Esophagus squamous epithelium (tissue), 5 donors: ENCODE measurements at regions not wholly inside any gene's neighbourhood (a gene's known extent, or its start where the extent isn't known, plus 50 kb on each side); places are given as distances from the start of the nearest gene placed in this dataset.
A peak's percentile ranks its signal among the peaks of the same experiment; 100 is the strongest.

Experiments used
- DNase-seq: peaks from one replicate; lab custom pipeline; 2025; lab: John Stamatoyannopoulos, UW
- H3K27ac ChIP-seq, 4 donors: fragments of 200-600 bp; sonication (generic); one replicate each; pipeline ENCODE4 v1.5.1; 2016 to 2019; ENCODE audit warnings: mild to moderate bottlenecking in 1 of 4
- H3K27me3 ChIP-seq, 4 donors: fragments of 200-600 bp; sonication (generic); 1 replicate in 3 of 4; 2 replicates in 1 of 4; pipeline versions ENCODE4 v1.5.1 to v1.6.0; 2017 to 2021; ENCODE audit warnings: antibody characterized with exemption in 1 of 4
- H3K36me3 ChIP-seq, 3 donors: fragments of 200-600 bp; sonication (generic); one replicate each; pipeline ENCODE4 v1.5.1; 2016 to 2019
- H3K4me1 ChIP-seq, 3 donors: fragments of 200-600 bp; sonication (generic); one replicate each; pipeline ENCODE4 v1.5.1; 2017 to 2019
- H3K4me3 ChIP-seq, 4 donors: fragments of 200-600 bp; sonication (generic); 1 replicate in 3 of 4; 2 replicates in 1 of 4; pipeline ENCODE4 v1.5.1; 2016 to 2019; ENCODE audit warnings: mild to moderate bottlenecking in 2 of 4, moderate library complexity in 1 of 4
- H3K9me3 ChIP-seq, 3 donors: fragments of 200-600 bp; sonication (generic); one replicate each; pipeline ENCODE4 v1.5.1; 2016 to 2019
- CTCF ChIP-seq, 6 experiments: fragments of 450-650 bp in 4 of 6; fragments of 200-600 bp in 2 of 6; sonication (generic) in 2 of 6; IDR thresholded peaks; one replicate each; pipeline ENCODE4 v1.5.1; 2016 to 2019; ENCODE audit warnings: antibody characterized with exemption in 6 of 6, mild to moderate bottlenecking in 4 of 6, moderate library complexity in 4 of 6
- POLR2A ChIP-seq, 4 donors: fragments of 450-650 bp; IDR thresholded peaks; one replicate each; pipeline ENCODE4 v1.6.1; 2017; ENCODE audit warnings: antibody characterized with exemption in 4 of 4, mild to moderate bottlenecking in 4 of 4, moderate library complexity in 3 of 4
- WGBS, 2 donors: methylation state at CpG; one replicate each; pipeline ENCODE4 v1.1.5; 2018; 5-methylcytosine and 5-hydroxymethylcytosine counted together
- intact Hi-C: fragments of 100-400 bp; cut with DNase I; formaldehyde crosslinking; loops from one replicate; pipeline ENCODE4 v1.15.0; 2022
- donor health status: DM: yes; HTN: yes; CAD: no.

GRCh38 chr6:133749427-133749826 is 139.5 kb upstream of the TCF21 start:
- no peak for TF ChIP-seq POLR2A (IDR thresholded peaks at IDR 0.05)
- no peak for TF ChIP-seq CTCF (IDR thresholded peaks at IDR 0.05)
- no peaks in the 10 kb centered on the region for H3K36me3 ChIP-seq
- H3K4me3 ChIP-seq, result peak overlapping the region in 1 of 4 donors; percentile 13
- DNase-seq, result no peak
- no peaks in the 10 kb centered on the region for H3K27me3 ChIP-seq
- intact Hi-C loops, result no loop called here
- H3K27ac ChIP-seq, result peak overlapping the region in 3 of 4 donors; percentile 11 to 72 (median 31)
- no peaks in the 10 kb centered on the region for H3K9me3 ChIP-seq
- H3K4me1 ChIP-seq, result no peaks in the 10 kb centered on the region
- 74 to 75% methylated on average over 3 to 4 of the region's 5 CpGs for WGBS, 2 donors

DNA sequence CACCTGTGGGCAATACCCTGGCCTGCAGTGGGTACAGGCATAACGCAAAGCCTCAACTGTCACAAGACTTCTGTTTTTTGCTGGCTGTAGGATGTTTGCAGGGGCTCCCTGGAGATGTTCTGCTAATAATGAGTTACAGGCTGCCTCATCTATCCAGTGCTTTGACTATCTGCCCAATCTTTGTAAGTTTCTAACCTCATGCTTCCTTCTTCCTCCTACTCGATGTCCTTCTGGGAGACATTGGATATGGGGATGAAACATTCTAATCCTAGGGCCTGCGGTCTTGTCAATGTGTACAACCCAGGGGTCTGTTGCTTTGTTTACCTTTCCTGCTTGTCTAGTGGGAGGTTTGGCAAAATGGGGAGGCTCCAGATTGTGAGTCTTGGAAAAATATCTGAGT is 136.8 kb upstream of the TCF21 start:
- Histone ChIP-seq H3K27ac (peak overlapping the region in 2 of 4 donors; percentile 39 to 51), H3K36me3 (no peaks in the 10 kb centered on the region)
- WGBS, 2 donors, result 50 to 57% methylated on average over 2 to 3 of the region's 3 CpGs

DNA sequence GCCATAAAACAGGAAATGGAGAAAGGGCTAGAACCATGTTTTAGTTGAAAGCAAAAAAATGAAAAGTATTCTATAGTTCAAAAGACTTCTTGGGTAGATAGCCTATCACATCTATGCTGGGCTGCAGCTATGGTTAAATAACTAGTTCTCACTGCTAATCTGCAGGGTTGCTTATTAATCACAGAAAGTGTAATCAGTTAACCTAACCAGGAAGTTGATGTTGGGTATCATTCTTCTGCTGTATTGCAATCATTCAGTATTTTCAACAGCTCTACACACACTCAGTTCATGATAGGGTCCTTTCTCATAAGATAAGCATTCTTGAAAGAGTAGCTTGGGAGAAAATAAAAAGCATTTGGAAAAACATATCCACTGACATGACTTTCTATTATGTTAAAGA is 135.2 kb upstream of the TCF21 start:
- peaks cover 0 to 4% (median 0%) of the 10 kb centered on the region in 3 donors for H3K4me1 ChIP-seq
- no peak overlapping the region for H3K4me3 ChIP-seq
- no peaks in the 10 kb centered on the region for H3K9me3 ChIP-seq
- no peaks in the 10 kb centered on the region for H3K27me3 ChIP-seq
- intact Hi-C loops, result no loop called here
- H3K27ac ChIP-seq, result peak overlapping the region in 1 of 4 donors; percentile 67
- no peak for TF ChIP-seq POLR2A (IDR thresholded peaks at IDR 0.05)
- no peak for TF ChIP-seq CTCF (IDR thresholded peaks at IDR 0.05)
- no peaks in the 10 kb centered on the region for H3K36me3 ChIP-seq
- DNase-seq, result no peak

More for the DNA sequence above, 136.8 kb upstream of the TCF21 start:
- Histone ChIP-seq H3K9me3 (no peaks in the 10 kb centered on the region), H3K4me1 (peaks cover 0 to 4% (median 0%) of the 10 kb centered on the region in 3 donors), H3K4me3 (no peak overlapping the region), H3K27me3 (no peaks in the 10 kb centered on the region)
- no peak for TF ChIP-seq POLR2A (IDR thresholded peaks at IDR 0.05)
- no peak for TF ChIP-seq CTCF (IDR thresholded peaks at IDR 0.05)
- intact Hi-C loops, result no loop called here
- DNase-seq, result no peak

DNA sequence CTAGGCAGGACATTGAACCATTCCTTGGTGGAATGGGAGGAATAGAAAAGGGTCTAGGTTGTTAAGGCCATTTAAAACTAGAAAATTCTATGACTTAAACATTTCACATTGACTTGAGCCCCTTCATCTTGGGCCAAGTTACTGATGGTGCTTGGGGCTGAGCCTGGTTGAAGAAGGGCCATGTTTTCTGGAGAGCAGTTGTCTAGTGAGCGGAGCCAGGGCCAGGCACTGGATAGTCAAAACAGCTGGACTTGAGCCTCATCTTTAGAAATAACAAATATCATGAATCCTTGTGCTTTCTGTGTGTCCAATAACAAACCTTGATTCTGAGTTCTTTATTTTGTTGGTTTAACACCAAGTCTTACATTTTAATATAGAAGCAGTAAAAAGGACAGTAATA is 134.6 kb upstream of the TCF21 start:
- H3K36me3 ChIP-seq, result no peaks in the 10 kb centered on the region
- H3K27ac ChIP-seq, result peak overlapping the region in 1 of 4 donors; percentile 67
- no peaks in the 10 kb centered on the region for H3K9me3 ChIP-seq
- 70 to 100% methylated on average over 1 of the region's 1 CpG for WGBS, 2 donors
- no peak overlapping the region for H3K4me3 ChIP-seq
- H3K27me3 ChIP-seq, result no peaks in the 10 kb centered on the region
- DNase-seq, result no peak
- intact Hi-C loops, result no loop called here
- peaks cover 0 to 4% (median 0%) of the 10 kb centered on the region in 3 donors for H3K4me1 ChIP-seq
- TF ChIP-seq CTCF (IDR thresholded peaks at IDR 0.05), result no peak
- TF ChIP-seq POLR2A (IDR thresholded peaks at IDR 0.05), result no peak

DNA sequence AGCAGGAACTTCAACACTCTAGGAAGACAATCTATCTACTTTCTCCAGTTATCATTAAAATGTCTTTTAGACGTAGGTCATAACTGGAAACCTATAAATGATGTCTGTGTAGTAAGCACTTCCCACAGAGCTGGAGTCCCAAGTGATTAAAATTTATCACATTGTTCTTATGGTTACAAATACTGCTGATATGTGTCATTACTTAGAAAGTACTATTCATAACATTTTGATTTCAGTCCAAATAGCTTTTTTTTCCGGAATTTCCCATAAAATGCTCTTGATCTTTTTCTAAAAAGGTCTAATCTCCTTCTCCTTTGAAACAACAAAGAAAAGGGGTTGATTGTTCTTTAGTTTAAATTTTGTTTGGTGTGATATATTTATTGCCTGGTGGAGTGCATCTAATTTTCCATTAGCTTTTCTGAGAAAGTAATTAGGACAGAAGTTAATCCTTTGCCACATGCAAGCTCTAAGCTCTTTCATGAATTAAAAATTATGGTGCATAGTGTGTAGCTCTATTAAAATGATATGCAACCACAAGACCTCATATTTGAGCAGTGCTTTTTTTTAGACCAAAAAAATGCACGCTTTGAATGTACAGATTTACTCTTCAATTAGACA is 132.7 kb upstream of the TCF21 start:
- no peaks in the 10 kb centered on the region for H3K36me3 ChIP-seq
- no peaks in the 10 kb centered on the region for H3K9me3 ChIP-seq
- 51 to 53% methylated on average over 3 of the region's 3 CpGs for WGBS, 2 donors
- H3K27me3 ChIP-seq, result no peaks in the 10 kb centered on the region
- peak overlapping the region in 3 of 4 donors; percentile 30 to 68 (median 67) for H3K27ac ChIP-seq
- DNase-seq, result no peak
- no peak overlapping the region for H3K4me3 ChIP-seq
- TF ChIP-seq CTCF (IDR thresholded peaks at IDR 0.05) (no peak), POLR2A (IDR thresholded peaks at IDR 0.05) (no peak)
- peaks cover 0 to 10% (median 3%) of the 10 kb centered on the region in 3 donors for H3K4me1 ChIP-seq
- intact Hi-C loops, result no loop called here
